H9 (cell line): ENCODE measurements at regions not wholly inside any gene's neighbourhood (a gene's known extent, or its start where the extent isn't known, plus 50 kb on each side); places are given as distances from the start of the nearest gene placed in this dataset.

Experiments used
- DNase-seq: peaks from one replicate; pipeline ENCODE4 v3.0.0-alpha.2; 2017
- H2AFZ ChIP-seq: one replicate; pipeline ENCODE4 v1.6.1; 2013; ENCODE audit warnings: mild to moderate bottlenecking, low read length, control low read depth, moderate library complexity
- H2AK5ac ChIP-seq: 2 replicates; pipeline ENCODE4 v1.6.1; 2013; ENCODE audit warnings: low read length, control low read depth, mixed read lengths; ENCODE audit not compliant: insufficient read length
- H2BK120ac ChIP-seq: one replicate; pipeline ENCODE4 v1.6.1; 2013; ENCODE audit warnings: low read depth, mild to moderate bottlenecking, low read length, control low read depth, inconsistent platforms; ENCODE audit not compliant: poor library complexity, severe bottlenecking
- H2BK12ac ChIP-seq: 2 replicates; pipeline ENCODE4 v1.6.1; 2013; ENCODE audit warnings: low read length, control low read depth, mixed read lengths, low read depth; ENCODE audit not compliant: insufficient read length
- H2BK15ac ChIP-seq: 2 replicates; pipeline ENCODE4 v1.6.1; 2013; ENCODE audit warnings: low read depth, low read length, control low read depth
- H2BK20ac ChIP-seq: one replicate; pipeline ENCODE4 v1.6.1; 2013; ENCODE audit warnings: low read depth, mild to moderate bottlenecking, low read length, control low read depth, inconsistent platforms; ENCODE audit not compliant: poor library complexity, severe bottlenecking
- H2BK5ac ChIP-seq: 2 replicates; pipeline ENCODE4 v1.6.1; 2013; ENCODE audit warnings: low read length, control low read depth, mixed read lengths; ENCODE audit not compliant: insufficient read length
- H3K14ac ChIP-seq: 2 replicates; pipeline ENCODE4 v1.6.1; 2013; ENCODE audit warnings: low read length, control low read depth; ENCODE audit not compliant: insufficient read depth
- H3K18ac ChIP-seq: 2 replicates; pipeline ENCODE4 v1.6.1; 2013; ENCODE audit warnings: low read depth, mild to moderate bottlenecking, mixed read lengths, low read length, control low read depth; ENCODE audit not compliant: insufficient read length
- H3K23ac ChIP-seq: 2 replicates; pipeline ENCODE4 v1.6.1; 2013; ENCODE audit warnings: low read length, control low read depth, mixed read lengths, low read depth; ENCODE audit not compliant: insufficient read length
- H3K23me2 ChIP-seq: 2 replicates; pipeline ENCODE4 v1.6.1; 2013; ENCODE audit warnings: low read depth, mild to moderate bottlenecking, mixed read lengths, low read length, control low read depth; ENCODE audit not compliant: insufficient read length, poor library complexity, severe bottlenecking
- H3K27ac ChIP-seq: 2 replicates; pipeline ENCODE4 v1.5.1; 2013; ENCODE audit warnings: low read length, control low read depth, mixed read lengths, low read depth; ENCODE audit not compliant: insufficient read length
- H3K27me3 ChIP-seq: 2 replicates; pipeline ENCODE4 v1.6.1; 2013; ENCODE audit warnings: low read length, control low read depth, inconsistent platforms; ENCODE audit not compliant: insufficient read depth
- H3K4ac ChIP-seq: 2 replicates; pipeline ENCODE4 v1.6.1; 2013; ENCODE audit warnings: low read depth, mild to moderate bottlenecking, control low read depth, inconsistent platforms, low read length, moderate library complexity
- H3K4me1 ChIP-seq: 2 replicates; pipeline ENCODE4 v1.6.1; 2013; ENCODE audit warnings: low read length, control low read depth, inconsistent platforms; ENCODE audit not compliant: insufficient read depth
- H3K4me2 ChIP-seq: 2 replicates; pipeline ENCODE4 v1.6.1; 2013; ENCODE audit warnings: low read length, control low read depth, mixed read lengths; ENCODE audit not compliant: insufficient read length, insufficient read depth
- H3K56ac ChIP-seq: 2 replicates; pipeline ENCODE4 v1.6.1; 2013; ENCODE audit warnings: low read depth, mild to moderate bottlenecking, mixed read lengths, low read length, control low read depth; ENCODE audit not compliant: insufficient read length
- H3K79me1 ChIP-seq: 2 replicates; pipeline ENCODE4 v1.6.1; 2013; ENCODE audit warnings: low read depth, mild to moderate bottlenecking, moderate library complexity, low read length, control low read depth, inconsistent platforms; ENCODE audit not compliant: insufficient read depth, poor library complexity, severe bottlenecking
- H3K79me2 ChIP-seq: 2 replicates; pipeline ENCODE4 v1.6.1; 2013; ENCODE audit warnings: low read length, control low read depth, inconsistent platforms; ENCODE audit not compliant: insufficient read depth
- H3K9ac ChIP-seq: 2 replicates; pipeline ENCODE4 v1.6.1; 2013; ENCODE audit warnings: low read length, control low read depth, mixed read lengths; ENCODE audit not compliant: insufficient read length; ENCODE audit errors: extremely low read depth
- H3K9me3 ChIP-seq: one replicate; pipeline ENCODE4 v1.6.1; 2013; ENCODE audit warnings: low read depth, low read length, inconsistent platforms; ENCODE audit not compliant: control insufficient read depth
- H3T11ph ChIP-seq: one replicate; pipeline ENCODE4 v1.6.1; 2013; ENCODE audit warnings: mild to moderate bottlenecking, low read length, control low read depth, inconsistent platforms
- H4K20me1 ChIP-seq: one replicate; pipeline ENCODE4 v1.6.1; 2013; ENCODE audit not compliant: control insufficient read depth, insufficient read length, insufficient read depth
- H4K5ac ChIP-seq: 2 replicates; pipeline ENCODE4 v1.6.1; 2013; ENCODE audit warnings: low read depth, mild to moderate bottlenecking, mixed read lengths, low read length, control low read depth; ENCODE audit not compliant: insufficient read length
- H4K8ac ChIP-seq: replicated peaks from 2 replicates; pipeline ENCODE4 v1.6.1; 2013; ENCODE audit warnings: low read length, control low read depth, mixed read lengths, low read depth; ENCODE audit not compliant: insufficient read length
- H4K91ac ChIP-seq: 2 replicates; pipeline ENCODE4 v1.6.1; 2013; ENCODE audit warnings: low read depth, mild to moderate bottlenecking, moderate library complexity, mixed read lengths, low read length, control low read depth; ENCODE audit not compliant: insufficient read length
- H3K27ac Mint-ChIP-seq, 3 experiments: 2 replicates in 2 of 3; 3 replicates in 1 of 3; pipeline ENCODE4 v1.8.0; 2020 to 2021; ENCODE audit warnings: mixed read lengths in 3 of 3, mild to moderate bottlenecking in 1 of 3, moderate library complexity in 1 of 3
- H3K27me3 Mint-ChIP-seq: 2 replicates; pipeline ENCODE4 v1.8.0; 2021; ENCODE audit warnings: low read depth, mild to moderate bottlenecking, moderate library complexity, mixed read lengths
- H3K36me3 Mint-ChIP-seq, 3 experiments: 2 replicates in 2 of 3; 3 replicates in 1 of 3; pipeline ENCODE4 v1.8.0; 2020 to 2021; ENCODE audit warnings: low read depth in 3 of 3, mixed read lengths in 3 of 3; ENCODE audit not compliant: insufficient read depth in 1 of 3
- H3K4me1 Mint-ChIP-seq, 2 experiments: 2 replicates each; pipeline ENCODE4 v1.8.0; 2020; ENCODE audit warnings: mixed read lengths in 2 of 2
- H3K4me3 Mint-ChIP-seq, 2 experiments: 2 replicates in 1 of 2; 3 replicates in 1 of 2; pipeline ENCODE4 v1.8.0; 2020 to 2021; ENCODE audit warnings: mild to moderate bottlenecking in 2 of 2, mixed read lengths in 2 of 2, moderate library complexity in 1 of 2
- H3K9me3 Mint-ChIP-seq, 2 experiments: 2 replicates in 1 of 2; 3 replicates in 1 of 2; pipeline ENCODE4 v1.8.0; 2020; ENCODE audit warnings: mild to moderate bottlenecking in 2 of 2, mixed read lengths in 2 of 2, moderate library complexity in 1 of 2
- WGBS: extraction: QIAGEN DNeasy Blood & Tissue Kit; methylation state at CpG from one replicate; pipeline ENCODE4 v1.1.7; 2013; ENCODE audit warnings: missing lambda C conversion rate, low lambda C conversion rate, mixed read lengths; ENCODE audit not compliant: insufficient read length; ENCODE audit errors: extremely low coverage; 5-methylcytosine and 5-hydroxymethylcytosine counted together
- TF ChIP-seq, protein P1 (sequence below): fragments of 200-600 bp; sonication (generic); conservative IDR thresholded peaks from 3 replicates; pipeline ENCODE4 v1.8.0; 2021; ENCODE audit warnings: antibody characterized with exemption, mild to moderate bottlenecking

DNA sequence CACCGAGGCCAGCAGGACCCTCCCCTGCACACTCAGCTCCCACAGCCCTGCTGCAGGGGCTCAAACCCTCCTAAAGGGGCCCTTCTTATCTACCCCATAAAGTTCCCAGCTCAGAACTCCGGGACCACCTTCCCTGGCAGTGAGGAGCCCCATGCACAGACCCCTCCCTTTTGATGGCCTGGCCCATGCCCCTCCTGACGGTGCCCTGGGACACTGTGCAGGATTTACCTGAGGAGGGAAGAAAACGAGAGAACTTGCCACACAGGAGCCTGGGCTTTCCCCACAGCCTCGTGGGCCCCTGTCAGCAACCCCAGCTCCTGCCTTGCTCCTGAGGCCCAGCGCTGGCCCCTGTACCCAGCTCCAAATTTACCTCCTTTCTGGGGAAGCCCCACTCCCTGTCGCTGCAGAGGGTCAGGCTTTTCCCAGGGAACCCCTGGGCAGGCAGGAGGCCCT, 206.3 kb upstream of the SALL3 start:
- Histone ChIP-seq H4K8ac (no peak overlapping the region), H4K5ac (no peak overlapping the region), H2AFZ (no peak overlapping the region), H3K27me3 (no peaks in the 10 kb centered on the region), H2BK20ac (no peak overlapping the region), H4K91ac (no peak overlapping the region), H3K79me1 (no peaks in the 10 kb centered on the region), H3K79me2 (no peaks in the 10 kb centered on the region), H3K23ac (no peak overlapping the region), H3T11ph (no peak overlapping the region), H2AK5ac (no peak overlapping the region), H2BK5ac (no peak overlapping the region), H3K9ac (no peak overlapping the region), H3K27ac (no peak overlapping the region), H3K14ac (no peak overlapping the region; the same call in 1 of the 2 replicates), H2BK12ac (no peak overlapping the region), H2BK15ac (no peak overlapping the region), H3K23me2 (no peaks in the 10 kb centered on the region), H3K18ac (no peak overlapping the region), H3K56ac (no peak overlapping the region), H3K4me1 (no peaks in the 10 kb centered on the region), H4K20me1 (no peaks in the 10 kb centered on the region), H3K4ac (no peak overlapping the region), H3K4me2 (no peak overlapping the region), H2BK120ac (no peak overlapping the region), H3K9me3 (no peaks in the 10 kb centered on the region)
- H3K4me1 Mint-ChIP-seq = peaks cover 26 to 31% of the 10 kb centered on the region in 2 experiments
- H3K27me3 Mint-ChIP-seq = peaks cover 4% of the 10 kb centered on the region; the same call in 1 of the 2 replicates
- DNase-seq = no peak
- TF ChIP-seq, protein P1, sequence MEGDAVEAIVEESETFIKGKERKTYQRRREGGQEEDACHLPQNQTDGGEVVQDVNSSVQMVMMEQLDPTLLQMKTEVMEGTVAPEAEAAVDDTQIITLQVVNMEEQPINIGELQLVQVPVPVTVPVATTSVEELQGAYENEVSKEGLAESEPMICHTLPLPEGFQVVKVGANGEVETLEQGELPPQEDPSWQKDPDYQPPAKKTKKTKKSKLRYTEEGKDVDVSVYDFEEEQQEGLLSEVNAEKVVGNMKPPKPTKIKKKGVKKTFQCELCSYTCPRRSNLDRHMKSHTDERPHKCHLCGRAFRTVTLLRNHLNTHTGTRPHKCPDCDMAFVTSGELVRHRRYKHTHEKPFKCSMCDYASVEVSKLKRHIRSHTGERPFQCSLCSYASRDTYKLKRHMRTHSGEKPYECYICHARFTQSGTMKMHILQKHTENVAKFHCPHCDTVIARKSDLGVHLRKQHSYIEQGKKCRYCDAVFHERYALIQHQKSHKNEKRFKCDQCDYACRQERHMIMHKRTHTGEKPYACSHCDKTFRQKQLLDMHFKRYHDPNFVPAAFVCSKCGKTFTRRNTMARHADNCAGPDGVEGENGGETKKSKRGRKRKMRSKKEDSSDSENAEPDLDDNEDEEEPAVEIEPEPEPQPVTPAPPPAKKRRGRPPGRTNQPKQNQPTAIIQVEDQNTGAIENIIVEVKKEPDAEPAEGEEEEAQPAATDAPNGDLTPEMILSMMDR = no peak
- no CpG with 5 or more reads among the region's 7 CpGs for WGBS
- no peak overlapping the region; a peak in 1 of 5 replicates for H3K4me3 Mint-ChIP-seq
- no peaks in the 10 kb centered on the region for H3K36me3 Mint-ChIP-seq
- H3K27ac Mint-ChIP-seq = no peak overlapping the region
- H3K9me3 Mint-ChIP-seq = no peaks in the 10 kb centered on the region; a peak in 1 of 5 replicates
